SU-DHL-6 (cell line): ENCODE measurements at regions not wholly inside any gene's neighbourhood (a gene's known extent, or its start where the extent isn't known, plus 50 kb on each side); places are given as distances from the start of the nearest gene placed in this dataset.

Experiments
- EZH2phosphoT487 ChIP-seq: fragments of 200-600 bp; sonication (generic), shearing (Covaris generic); conservative IDR thresholded peaks from 2 replicates; pipeline ENCODE4 v1.6.1; 2018; ENCODE audit warnings: mild to moderate bottlenecking, antibody characterized with exemption, low read length, moderate library complexity, mixed read lengths
- TF ChIP-seq, protein P1 (sequence below): fragments of 200-600 bp; sonication (generic); IDR thresholded peaks from one replicate; pipeline ENCODE4 v1.5.1; 2017; ENCODE audit warnings: antibody characterized with exemption, mild to moderate bottlenecking, low read length, moderate library complexity; ENCODE audit not compliant: insufficient read depth, poor library complexity, severe bottlenecking

GRCh38 chr2:192687015-192687414 is 492.3 kb upstream of the TMEFF2 start:
- TF ChIP-seq, protein P1, sequence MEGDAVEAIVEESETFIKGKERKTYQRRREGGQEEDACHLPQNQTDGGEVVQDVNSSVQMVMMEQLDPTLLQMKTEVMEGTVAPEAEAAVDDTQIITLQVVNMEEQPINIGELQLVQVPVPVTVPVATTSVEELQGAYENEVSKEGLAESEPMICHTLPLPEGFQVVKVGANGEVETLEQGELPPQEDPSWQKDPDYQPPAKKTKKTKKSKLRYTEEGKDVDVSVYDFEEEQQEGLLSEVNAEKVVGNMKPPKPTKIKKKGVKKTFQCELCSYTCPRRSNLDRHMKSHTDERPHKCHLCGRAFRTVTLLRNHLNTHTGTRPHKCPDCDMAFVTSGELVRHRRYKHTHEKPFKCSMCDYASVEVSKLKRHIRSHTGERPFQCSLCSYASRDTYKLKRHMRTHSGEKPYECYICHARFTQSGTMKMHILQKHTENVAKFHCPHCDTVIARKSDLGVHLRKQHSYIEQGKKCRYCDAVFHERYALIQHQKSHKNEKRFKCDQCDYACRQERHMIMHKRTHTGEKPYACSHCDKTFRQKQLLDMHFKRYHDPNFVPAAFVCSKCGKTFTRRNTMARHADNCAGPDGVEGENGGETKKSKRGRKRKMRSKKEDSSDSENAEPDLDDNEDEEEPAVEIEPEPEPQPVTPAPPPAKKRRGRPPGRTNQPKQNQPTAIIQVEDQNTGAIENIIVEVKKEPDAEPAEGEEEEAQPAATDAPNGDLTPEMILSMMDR, result no peak
- TF ChIP-seq EZH2phosphoT487, result no peak
